Muscle of leg (tissue), 3 donors: ENCODE measurements at regions not wholly inside any gene's neighbourhood (a gene's known extent, or its start where the extent isn't known, plus 50 kb on each side); places are given as distances from the start of the nearest gene placed in this dataset.

ENCODE experiments used
- DNase-seq: peaks from one replicate; pipeline ENCODE4 v3.0.0; 2013
- H3K27ac ChIP-seq: one replicate; pipeline ENCODE4 v1.5.1; 2013; ENCODE audit warnings: mild to moderate bottlenecking, low read length, control low read depth
- H3K27me3 ChIP-seq: one replicate; pipeline ENCODE4 v1.6.1; 2013; ENCODE audit warnings: low read length; ENCODE audit not compliant: control insufficient read depth, insufficient read depth
- H3K36me3 ChIP-seq: one replicate; pipeline ENCODE4 v1.6.1; 2013; ENCODE audit warnings: low read length; ENCODE audit not compliant: control insufficient read depth, insufficient read depth
- H3K4me1 ChIP-seq: one replicate; pipeline ENCODE4 v1.6.1; 2013; ENCODE audit warnings: low read length; ENCODE audit not compliant: control insufficient read depth, insufficient read depth
- H3K4me3 ChIP-seq: one replicate; pipeline ENCODE4 v1.5.1; 2013; ENCODE audit warnings: low read length, control low read depth
- H3K9me3 ChIP-seq: replicated peaks from 2 replicates; pipeline ENCODE4 v1.6.1; 2013; ENCODE audit warnings: low read depth, low read length; ENCODE audit not compliant: control insufficient read depth
- WGBS: methylation state at CpG from one replicate; pipeline ENCODE4 v1.1.5; 2013; ENCODE audit warnings: missing lambda C conversion rate; ENCODE audit not compliant: insufficient coverage; 5-methylcytosine and 5-hydroxymethylcytosine counted together

GRCh38 chr17:54085020-54085419, 262.3 kb downstream of the KIF2B start:
- DNase-seq, result peak; percentile 30
- H3K36me3 ChIP-seq, result no peaks in the 10 kb centered on the region
- no CpG with 5 or more reads among the region's 1 CpG for WGBS
- no peaks in the 10 kb centered on the region for H3K9me3 ChIP-seq
- H3K27me3 ChIP-seq, result no peaks in the 10 kb centered on the region
- no peak overlapping the region for H3K4me3 ChIP-seq
- H3K27ac ChIP-seq, result no peak overlapping the region
- no peaks in the 10 kb centered on the region for H3K4me1 ChIP-seq

DNA sequence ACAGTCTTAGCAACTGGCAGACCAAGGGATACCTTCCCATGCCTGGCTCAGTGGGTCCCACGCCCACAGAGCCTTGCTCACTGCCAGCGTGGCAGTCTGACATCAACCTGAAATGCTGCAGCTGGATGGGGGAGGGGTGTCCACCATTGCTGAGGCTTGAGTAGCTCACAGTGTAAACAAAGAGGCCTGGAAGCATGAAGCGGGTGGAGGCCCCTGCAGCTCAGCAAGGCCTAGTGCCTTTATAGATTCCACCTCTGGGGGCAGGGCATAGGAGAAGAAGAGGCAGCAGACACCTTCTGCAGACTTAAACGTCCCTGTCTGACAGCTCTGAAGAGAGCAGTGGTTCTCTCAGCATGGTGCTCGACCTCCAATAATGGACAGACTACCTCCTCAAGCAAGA, 263.2 kb downstream of the KIF2B start:
- WGBS, result 63% methylated on average over 1 of the region's 5 CpGs
- no peak for DNase-seq

GRCh38 chr17:54096216-54096615, 273.5 kb downstream of the KIF2B start:
- DNase-seq, result no peak
- Histone ChIP-seq H3K4me1 (no peaks in the 10 kb centered on the region), H3K36me3 (no peaks in the 10 kb centered on the region), H3K4me3 (no peak overlapping the region), H3K27ac (no peak overlapping the region), H3K9me3 (no peaks in the 10 kb centered on the region), H3K27me3 (no peaks in the 10 kb centered on the region)

More for the DNA sequence above, 263.2 kb downstream of the KIF2B start:
- H3K27ac ChIP-seq, result no peak overlapping the region
- H3K36me3 ChIP-seq, result no peaks in the 10 kb centered on the region
- no peaks in the 10 kb centered on the region for H3K9me3 ChIP-seq
- H3K4me1 ChIP-seq, result no peaks in the 10 kb centered on the region
- no peaks in the 10 kb centered on the region for H3K27me3 ChIP-seq
- H3K4me3 ChIP-seq, result no peak overlapping the region

GRCh38 chr17:54099221-54099620, 276.5 kb downstream of the KIF2B start:
- H3K9me3 ChIP-seq, result peaks cover 22% of the 10 kb centered on the region
- H3K36me3 ChIP-seq, result no peaks in the 10 kb centered on the region
- no peaks in the 10 kb centered on the region for H3K4me1 ChIP-seq
- no peaks in the 10 kb centered on the region for H3K27me3 ChIP-seq
- H3K4me3 ChIP-seq, result no peak overlapping the region
- no peak overlapping the region for H3K27ac ChIP-seq
- no peak for DNase-seq

GRCh38 chr17:54102246-54102645, 279.5 kb downstream of the KIF2B start:
- Histone ChIP-seq H3K9me3 (peaks cover 26% of the 10 kb centered on the region), H3K27me3 (no peaks in the 10 kb centered on the region), H3K4me3 (no peak overlapping the region), H3K4me1 (no peaks in the 10 kb centered on the region), H3K27ac (no peak overlapping the region), H3K36me3 (no peaks in the 10 kb centered on the region)
- no peak for DNase-seq
- 79% methylated on average over 1 of the region's 1 CpG for WGBS

DNA sequence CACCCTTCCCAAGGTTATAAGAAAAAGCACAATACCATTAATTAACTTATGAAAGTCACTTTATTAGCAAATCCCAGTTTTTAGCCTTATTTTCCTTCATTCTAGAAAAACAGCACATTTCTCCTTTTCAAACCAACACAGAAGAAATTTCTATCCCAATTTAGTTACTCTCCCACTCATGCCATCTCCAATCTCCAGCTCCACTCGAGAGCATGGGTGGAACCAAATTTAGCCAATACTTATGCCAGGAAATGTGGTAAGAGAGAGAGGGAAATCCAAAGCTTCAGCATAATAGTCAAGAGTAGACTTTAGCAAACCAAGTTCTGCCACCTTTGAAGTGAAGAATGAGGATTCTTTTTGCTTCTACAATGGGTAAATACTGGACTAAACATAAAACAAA, 288.8 kb downstream of the KIF2B start:
- no peaks in the 10 kb centered on the region for H3K4me1 ChIP-seq
- no peak overlapping the region for H3K4me3 ChIP-seq
- H3K27ac ChIP-seq, result no peak overlapping the region
- WGBS, result no CpG with 5 or more reads among the region's 1 CpG
- no peaks in the 10 kb centered on the region for H3K27me3 ChIP-seq
- no peak for DNase-seq
- H3K9me3 ChIP-seq, result peaks cover 6% of the 10 kb centered on the region
- no peaks in the 10 kb centered on the region for H3K36me3 ChIP-seq

DNA sequence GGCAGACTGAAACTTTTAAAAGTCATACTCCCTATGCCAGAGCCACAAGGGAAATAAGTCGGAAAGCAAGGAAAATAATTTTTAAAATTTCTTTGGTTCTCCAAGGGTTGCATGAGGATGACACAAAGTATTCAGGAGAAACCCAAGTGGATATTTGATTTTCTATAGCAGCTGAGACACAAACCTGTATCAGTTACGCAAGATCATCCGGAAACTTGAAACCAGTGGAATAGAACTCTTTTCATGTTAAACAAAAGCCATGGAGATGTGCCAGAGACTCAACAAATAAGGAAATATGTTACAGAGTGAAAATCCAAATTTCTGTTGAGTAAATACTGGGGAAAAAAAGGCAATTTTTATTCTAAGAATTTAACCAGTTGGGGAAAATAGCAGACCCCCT, 294.7 kb downstream of the KIF2B start:
- Histone ChIP-seq H3K27ac (no peak overlapping the region), H3K4me1 (no peaks in the 10 kb centered on the region), H3K36me3 (no peaks in the 10 kb centered on the region), H3K4me3 (no peak overlapping the region), H3K27me3 (no peaks in the 10 kb centered on the region), H3K9me3 (no peaks in the 10 kb centered on the region)
- no peak for DNase-seq
- no CpG with 5 or more reads among the region's 3 CpGs for WGBS

DNA sequence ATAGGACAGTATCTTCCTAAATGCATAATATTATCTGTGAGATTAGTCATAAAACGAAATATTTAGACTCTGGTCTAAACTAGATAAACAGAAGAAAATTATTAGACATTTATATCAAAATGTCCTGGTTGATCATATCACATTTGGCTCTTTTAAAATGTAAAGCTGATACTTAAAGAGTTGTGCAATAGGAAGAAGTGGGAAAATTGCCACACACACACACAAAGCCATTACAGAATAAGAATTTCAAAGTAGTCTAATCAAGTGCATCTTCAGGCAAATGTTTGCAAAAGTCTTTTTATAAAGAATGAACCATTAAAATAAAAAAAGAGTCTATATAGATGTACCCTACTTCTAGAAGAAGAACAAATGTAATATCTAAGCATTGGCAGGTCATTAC, 301.7 kb downstream of the KIF2B start:
- no peaks in the 10 kb centered on the region for H3K27me3 ChIP-seq
- no peaks in the 10 kb centered on the region for H3K9me3 ChIP-seq
- peak; percentile 2 for DNase-seq
- H3K4me1 ChIP-seq, result no peaks in the 10 kb centered on the region
- no peaks in the 10 kb centered on the region for H3K36me3 ChIP-seq
- H3K27ac ChIP-seq, result no peak overlapping the region
- whole genome bisulfite sequencing, result no CpG with 5 or more reads among the region's 1 CpG
- no peak overlapping the region for H3K4me3 ChIP-seq

- DNase-seq, result no peak
- Histone ChIP-seq H3K27me3 (no peaks in the 10 kb centered on the region), H3K27ac (no peak overlapping the region), H3K4me3 (no peak overlapping the region), H3K9me3 (no peaks in the 10 kb centered on the region), H3K36me3 (no peaks in the 10 kb centered on the region), H3K4me1 (no peaks in the 10 kb centered on the region)
- WGBS, result no CpG with 5 or more reads among the region's 1 CpG
Measured at GRCh38 chr17:54153423-54153822, 330.7 kb downstream of the KIF2B start.

- Histone ChIP-seq H3K27me3 (no peaks in the 10 kb centered on the region), H3K4me1 (no peaks in the 10 kb centered on the region), H3K4me3 (no peak overlapping the region), H3K9me3 (no peaks in the 10 kb centered on the region), H3K36me3 (no peaks in the 10 kb centered on the region), H3K27ac (no peak overlapping the region)
- no peak for DNase-seq
- WGBS, result 77% methylated on average over 1 of the region's 2 CpGs
Measured at GRCh38 chr17:54157542-54157941, 334.8 kb downstream of the KIF2B start.

DNA sequence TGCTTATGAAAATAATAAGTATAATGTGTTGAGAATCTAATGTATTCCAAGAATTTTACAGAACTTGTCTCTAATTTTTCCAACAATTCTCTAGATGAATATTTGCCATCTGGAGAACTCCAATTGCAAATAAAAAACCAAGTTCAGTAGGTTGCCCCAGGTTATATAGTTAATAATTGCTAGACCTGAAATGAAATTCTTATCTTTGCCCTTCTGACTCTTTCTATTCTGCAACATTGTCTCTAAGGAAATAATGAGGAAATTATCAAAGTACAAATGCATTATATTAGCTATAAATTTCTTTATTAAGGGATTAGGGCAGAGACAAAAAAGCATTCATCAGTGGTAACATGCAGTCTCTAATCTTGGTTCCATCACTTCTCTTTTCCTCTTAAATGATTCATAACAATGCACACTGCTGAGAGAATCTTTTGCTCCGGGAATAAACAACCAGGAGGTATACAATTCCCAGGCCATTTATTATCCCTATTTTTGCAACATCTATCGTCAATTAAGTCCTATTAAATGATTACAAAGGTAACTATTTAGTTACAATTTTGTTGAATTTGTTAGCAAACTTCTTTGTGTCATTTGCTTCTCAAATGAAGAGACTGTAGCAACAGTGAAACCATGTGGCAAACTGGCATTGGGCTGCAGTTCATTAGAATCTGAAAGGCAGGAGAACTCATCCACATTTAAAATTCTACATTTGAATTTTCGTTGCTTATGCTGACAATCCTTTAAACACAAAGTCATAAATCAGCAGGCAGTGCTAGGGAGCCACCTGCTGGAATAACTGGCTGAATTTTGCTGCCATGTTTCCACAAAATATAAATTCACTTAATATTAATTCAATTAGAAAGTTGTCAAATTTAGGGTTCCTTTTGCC, 349.6 kb downstream of the KIF2B start:
- no CpG with 5 or more reads among the region's 3 CpGs for WGBS
- peak; percentile 27 for DNase-seq

More for the DNA sequence above, 349.6 kb downstream of the KIF2B start:
- Histone ChIP-seq H3K27ac (no peak overlapping the region), H3K27me3 (no peaks in the 10 kb centered on the region), H3K4me1 (no peaks in the 10 kb centered on the region), H3K4me3 (no peak overlapping the region), H3K9me3 (no peaks in the 10 kb centered on the region), H3K36me3 (no peaks in the 10 kb centered on the region)
